Pancreas (tissue), 10 donors: ENCODE measurements at regions not wholly inside any gene's neighbourhood (a gene's known extent, or its start where the extent isn't known, plus 50 kb on each side); places are given as distances from the start of the nearest gene placed in this dataset.

Experiments
- ATAC-seq, 4 donors: fragments of 200-7000 bp; cut with Tn5 transposase; one replicate each; pipeline versions ENCODE4 v1.8.0 to v1.9.1; 2020; ENCODE audit warnings: mild to moderate bottlenecking in 4 of 4, moderate library complexity in 4 of 4
- DNase-seq, 6 donors: peaks; one replicate each; pipeline ENCODE4 v3.0.0-alpha.2; 2020
- FAIRE-seq: peaks from 2 replicates; lab custom pipeline; 2012; peaks lifted over from hg19 to GRCh38; lab: Jason Lieb, UNC
- H3K27ac ChIP-seq, 4 donors: fragments of 200-600 bp; sonication (generic); 1 replicate in 3 of 4; 2 replicates in 1 of 4; pipeline versions ENCODE4 v1.5.0 to v1.8.0; 2020
- H3K27me3 ChIP-seq, 4 donors: fragments of 200-600 bp; one replicate each; pipeline ENCODE4 v1.8.0; 2021
- H3K36me3 ChIP-seq, 3 donors: fragments of 200-600 bp; sonication (generic) in 1 of 3; one replicate each; pipeline versions ENCODE4 v1.5.0 to v1.8.0; 2020 to 2021
- H3K4me1 ChIP-seq, 3 donors: fragments of 200-600 bp; one replicate each; pipeline ENCODE4 v1.8.0; 2021
- H3K4me3 ChIP-seq, 4 donors: fragments of 200-600 bp; sonication (generic) in 2 of 4; one replicate each; pipeline versions ENCODE4 v1.5.0 to v1.8.0; 2020 to 2021
- H3K9me3 ChIP-seq, 4 donors: fragments of 200-600 bp; one replicate each; pipeline ENCODE4 v1.8.0; 2021
- CTCF ChIP-seq, 4 donors: fragments of 200-600 bp; sonication (generic) in 3 of 4; IDR thresholded peaks; one replicate each; pipeline versions ENCODE4 v1.5.0 to v1.8.0; 2021; ENCODE audit warnings: antibody characterized with exemption in 4 of 4
- WGBS, 2 donors: extraction: QIAGEN DNeasy Blood & Tissue Kit; methylation state at CpG; one replicate each; pipeline ENCODE4 v1.1.7; 2013; 5-methylcytosine and 5-hydroxymethylcytosine counted together
- intact Hi-C, 3 donors: fragments of 100-400 bp; cut with DNase I; formaldehyde crosslinking; loops; one replicate each; pipeline versions ENCODE4 v1.11.1 to v1.14.2; 2022
- donor health status: healthy with polysubstance abuse.
- donor health status: DM: no; HTN: no; CAD: no; lungs with moderate emphysema.
- donor health status: DM: no; HTN: no; CAD: no.
- donor health status: control.
- donor health status: control.
- donor health status: Bipolar disorder and iron deficiency.
- donor health status: DM: yes; HTN: yes; CAD: no.
- donor health status: DM: no; HTN: no; CAD: no.
- donor health status: DM: no; HTN: no; CAD: no.
- donor health status: DM: yes; HTN: yes; CAD: no.

GRCh38 chr13:111541752-111542529 is 221.5 kb downstream of the TEX29 start:
- no peaks in the 10 kb centered on the region for H3K36me3 ChIP-seq
- 82 to 92% methylated on average over 15 of the region's 15 CpGs for WGBS, 2 donors
- DNase-seq = peak in 1 of 6 donors; percentile 27
- H3K4me3 ChIP-seq = no peak overlapping the region
- no peak for TF ChIP-seq CTCF (IDR thresholded peaks at IDR 0.05)
- no peak for FAIRE-seq
- intact Hi-C loops = no loop called here
- no peak overlapping the region for H3K27ac ChIP-seq
- no peak for ATAC-seq
- H3K9me3 ChIP-seq = no peaks in the 10 kb centered on the region
- H3K4me1 ChIP-seq = no peaks in the 10 kb centered on the region
- no peaks in the 10 kb centered on the region for H3K27me3 ChIP-seq

- H3K4me1 ChIP-seq = no peaks in the 10 kb centered on the region
- TF ChIP-seq CTCF (IDR thresholded peaks at IDR 0.05) = no peak
- WGBS, 2 donors = 79 to 87% methylated on average over 14 of the region's 14 CpGs
- FAIRE-seq = no peak
- ATAC-seq = no peak
- no peak overlapping the region for H3K4me3 ChIP-seq
- no peaks in the 10 kb centered on the region for H3K27me3 ChIP-seq
- H3K9me3 ChIP-seq = no peaks in the 10 kb centered on the region
- no peak for DNase-seq
- H3K27ac ChIP-seq = no peak overlapping the region
- intact Hi-C loops = no loop called here
- H3K36me3 ChIP-seq = no peaks in the 10 kb centered on the region
Measured at GRCh38 chr13:111542530-111543341, 222.3 kb downstream of the TEX29 start.

DNA sequence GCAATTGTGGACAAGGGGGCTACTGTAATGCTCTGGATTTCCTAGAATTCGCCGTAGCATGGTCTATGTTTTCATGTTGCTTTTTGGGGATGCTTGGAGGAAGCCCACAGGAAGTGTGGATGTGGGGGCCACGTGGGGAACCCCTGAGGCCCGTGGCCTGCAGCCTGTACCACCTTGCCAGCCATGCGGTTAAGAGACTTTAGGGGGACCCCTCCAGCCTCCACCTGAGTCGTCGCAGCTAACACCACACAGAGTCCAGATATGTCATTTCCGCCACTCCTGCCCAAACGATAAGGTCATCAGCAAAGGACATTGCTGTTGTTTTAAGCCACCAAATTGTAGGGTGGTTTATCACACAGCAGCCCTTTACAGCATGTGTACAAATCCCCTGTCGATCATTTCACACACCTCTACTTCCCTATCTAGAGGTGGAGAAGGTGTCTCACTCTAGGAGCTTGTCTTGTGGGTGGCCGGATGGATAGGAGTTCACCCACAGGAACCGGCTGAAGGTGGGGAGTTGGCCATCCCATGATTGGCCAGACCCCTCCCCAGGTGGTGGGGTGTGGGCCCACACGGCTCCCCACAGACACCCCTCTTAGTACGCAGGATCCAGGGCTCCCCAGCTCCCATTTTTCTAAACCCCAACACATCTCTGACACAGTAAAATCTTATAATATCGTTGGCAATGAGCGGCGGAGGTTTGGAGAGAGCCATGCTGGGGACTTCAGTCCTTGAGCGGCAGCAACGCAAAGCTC is 226.7 kb downstream of the TEX29 start:
- intact Hi-C loops = no loop called here
- no peak overlapping the region for H3K4me3 ChIP-seq
- no peaks in the 10 kb centered on the region for H3K27me3 ChIP-seq
- peaks cover 12 to 17% (median 14%) of the 10 kb centered on the region in 3 donors for H3K4me1 ChIP-seq
- no peak overlapping the region for H3K27ac ChIP-seq
- H3K9me3 ChIP-seq = no peaks in the 10 kb centered on the region
- H3K36me3 ChIP-seq = no peaks in the 10 kb centered on the region
- WGBS, 2 donors = 85 to 88% methylated on average over 19 of the region's 19 CpGs
- no peak for DNase-seq
- TF ChIP-seq CTCF (IDR thresholded peaks at IDR 0.05) = no peak
- no peak for ATAC-seq
- FAIRE-seq = no peak

- 93 to 96% methylated on average over 40 of the region's 40 CpGs for WGBS, 2 donors
- H3K4me3 ChIP-seq = no peak overlapping the region
- ATAC-seq (no peak), DNase-seq (no peak), FAIRE-seq (no peak)
- peaks cover 12 to 17% (median 15%) of the 10 kb centered on the region in 3 donors for H3K4me1 ChIP-seq
- H3K36me3 ChIP-seq = no peaks in the 10 kb centered on the region
- H3K27me3 ChIP-seq = no peaks in the 10 kb centered on the region
- H3K27ac ChIP-seq = no peak overlapping the region
- no peak for TF ChIP-seq CTCF (IDR thresholded peaks at IDR 0.05)
- H3K9me3 ChIP-seq = no peaks in the 10 kb centered on the region
- intact Hi-C loops = no loop called here
Measured at GRCh38 chr13:111547726-111548273, 227.4 kb downstream of the TEX29 start.
